ENCODE measurements at regions not wholly inside any gene's neighbourhood (a gene's known extent, or its start where the extent isn't known, plus 50 kb on each side); places are given as distances from the start of the nearest gene placed in this dataset.

DNA sequence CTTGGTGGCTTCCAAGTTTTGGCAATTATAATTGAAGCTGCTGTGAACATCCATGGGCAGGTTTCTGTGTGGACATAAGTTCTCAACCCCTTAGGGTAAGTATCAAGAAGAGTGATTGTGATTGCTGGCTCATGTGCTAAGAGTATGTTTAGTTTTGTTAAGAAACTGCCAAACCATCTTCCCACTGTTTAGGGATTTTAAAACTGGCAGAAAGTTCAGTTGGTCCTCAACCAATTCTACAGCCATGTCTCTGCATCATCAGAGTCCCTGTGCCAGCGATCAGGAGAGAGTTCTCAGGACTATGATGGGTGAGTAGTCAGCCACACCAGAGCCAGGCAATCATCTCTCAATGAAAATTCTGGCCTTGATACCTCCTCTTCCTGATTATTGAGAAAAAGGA is 193.8 kb downstream of the ZC3H11B start:
- TF ChIP-seq CTCF (IDR thresholded peaks at IDR 0.05) (no peak), POLR2A (IDR thresholded peaks at IDR 0.05) (no peak)
